Mesendoderm (in vitro differentiated cells): ENCODE measurements at regions not wholly inside any gene's neighbourhood (a gene's known extent, or its start where the extent isn't known, plus 50 kb on each side); places are given as distances from the start of the nearest gene placed in this dataset.

Experiments used
- DNase-seq: peaks from one replicate; pipeline ENCODE4 v3.0.0; 2013
- H2AK5ac ChIP-seq: 2 replicates; pipeline ENCODE4 v1.6.1; 2013; ENCODE audit warnings: low read length, inconsistent platforms
- H2BK120ac ChIP-seq: 2 replicates; pipeline ENCODE4 v1.6.1; 2013; ENCODE audit warnings: low read depth, mild to moderate bottlenecking, low read length, moderate library complexity, mixed read lengths
- H2BK15ac ChIP-seq: replicated peaks from 2 replicates; pipeline ENCODE4 v1.6.1; 2013; ENCODE audit warnings: low read depth, mild to moderate bottlenecking, moderate library complexity
- H2BK5ac ChIP-seq: 2 replicates; pipeline ENCODE4 v1.6.1; 2013; ENCODE audit warnings: low read length, inconsistent platforms
- H3K18ac ChIP-seq: 2 replicates; pipeline ENCODE4 v1.6.1; 2013; ENCODE audit warnings: mild to moderate bottlenecking, low read length, mixed read lengths
- H3K23ac ChIP-seq: one replicate; pipeline ENCODE4 v1.6.1; 2013; ENCODE audit warnings: low read length
- H3K27ac ChIP-seq: 2 replicates; pipeline ENCODE4 v1.5.1; 2013; ENCODE audit warnings: low read depth, mild to moderate bottlenecking, inconsistent platforms, low read length, moderate library complexity
- H3K27me3 ChIP-seq: 2 replicates; pipeline ENCODE4 v1.6.1; 2013; ENCODE audit warnings: low read length, control low read depth, mild to moderate bottlenecking, inconsistent platforms; ENCODE audit not compliant: insufficient read depth, poor library complexity
- H3K36me3 ChIP-seq: 2 replicates; pipeline ENCODE4 v1.6.1; 2013; ENCODE audit warnings: low read length, inconsistent platforms; ENCODE audit not compliant: control insufficient read depth, insufficient read depth
- H3K4ac ChIP-seq: one replicate; pipeline ENCODE4 v1.6.1; 2013; ENCODE audit warnings: low read depth, mild to moderate bottlenecking, low read length, moderate library complexity
- H3K4me1 ChIP-seq: 2 replicates; pipeline ENCODE4 v1.6.1; 2013; ENCODE audit warnings: low read depth, low read length, inconsistent platforms; ENCODE audit not compliant: control insufficient read depth
- H3K4me2 ChIP-seq: 2 replicates; pipeline ENCODE4 v1.6.1; 2013; ENCODE audit warnings: low read length
- H3K4me3 ChIP-seq: 2 replicates; pipeline ENCODE4 v1.5.1; 2013; ENCODE audit warnings: mild to moderate bottlenecking, low read length
- H3K56ac ChIP-seq: one replicate; pipeline ENCODE4 v1.6.1; 2013; ENCODE audit warnings: low read length
- H3K79me1 ChIP-seq: 2 replicates; pipeline ENCODE4 v1.6.1; 2013; ENCODE audit warnings: low read length, inconsistent platforms
- H3K79me2 ChIP-seq: 2 replicates; pipeline ENCODE4 v1.6.1; 2013; ENCODE audit warnings: mild to moderate bottlenecking, low read length; ENCODE audit not compliant: control insufficient read depth, insufficient read depth
- H3K9ac ChIP-seq: 2 replicates; pipeline ENCODE4 v1.6.1; 2013; ENCODE audit warnings: low read length, inconsistent platforms
- H4K5ac ChIP-seq: one replicate; pipeline ENCODE4 v1.6.1; 2013; ENCODE audit warnings: low read length
- H4K8ac ChIP-seq: one replicate; pipeline ENCODE4 v1.6.1; 2013; ENCODE audit warnings: low read depth, mild to moderate bottlenecking, control low read depth, low read length, moderate library complexity
- WGBS: extraction: QIAGEN DNeasy Blood & Tissue Kit; methylation state at CpG from one replicate; pipeline ENCODE4 v1.1.7; 2013; ENCODE audit warnings: low lambda C conversion rate, missing lambda C conversion rate; ENCODE audit not compliant: insufficient coverage; ENCODE audit errors: extremely low coverage; 5-methylcytosine and 5-hydroxymethylcytosine counted together

GRCh38 chr5:145050181-145050580, 785.0 kb downstream of the PRELID2 start:
- no peak overlapping the region for H4K5ac ChIP-seq
- no peak overlapping the region for H3K4ac ChIP-seq
- H3K18ac ChIP-seq = no peak overlapping the region
- H3K4me2 ChIP-seq = no peak overlapping the region
- no CpG with 5 or more reads among the region's 1 CpG for WGBS
- no peaks in the 10 kb centered on the region for H3K36me3 ChIP-seq
- no peaks in the 10 kb centered on the region for H3K4me1 ChIP-seq
- DNase-seq = no peak
- no peak overlapping the region for H4K8ac ChIP-seq
- H2BK120ac ChIP-seq = no peak overlapping the region
- H3K56ac ChIP-seq = no peak overlapping the region
- no peak overlapping the region for H2BK5ac ChIP-seq
- H3K79me2 ChIP-seq = no peaks in the 10 kb centered on the region
- H3K4me3 ChIP-seq = no peak overlapping the region
- H2AK5ac ChIP-seq = no peak overlapping the region
- no peaks in the 10 kb centered on the region for H3K27me3 ChIP-seq
- no peaks in the 10 kb centered on the region for H3K79me1 ChIP-seq
- H2BK15ac ChIP-seq = no peak overlapping the region
- no peak overlapping the region for H3K27ac ChIP-seq
- no peak overlapping the region for H3K9ac ChIP-seq
- H3K23ac ChIP-seq = no peak overlapping the region

- Histone ChIP-seq H3K4me2 (no peak overlapping the region), H2BK5ac (no peak overlapping the region), H3K27me3 (no peaks in the 10 kb centered on the region), H3K4me1 (no peaks in the 10 kb centered on the region), H3K9ac (no peak overlapping the region), H3K23ac (no peak overlapping the region), H4K8ac (no peak overlapping the region), H3K4ac (no peak overlapping the region), H3K56ac (no peak overlapping the region), H3K18ac (no peak overlapping the region), H3K27ac (no peak overlapping the region), H3K79me1 (no peaks in the 10 kb centered on the region), H2BK120ac (no peak overlapping the region), H3K4me3 (no peak overlapping the region), H2AK5ac (no peak overlapping the region), H3K36me3 (no peaks in the 10 kb centered on the region), H4K5ac (no peak overlapping the region), H3K79me2 (no peaks in the 10 kb centered on the region), H2BK15ac (no peak overlapping the region)
- WGBS = no CpG with 5 or more reads among the region's 1 CpG
- no peak for DNase-seq
These were observed 790.2 kb downstream of the PRELID2 start for GRCh38 chr5:145044970-145045369.

- Histone ChIP-seq H3K23ac (no peak overlapping the region), H3K4me1 (no peaks in the 10 kb centered on the region), H3K4me2 (no peak overlapping the region), H4K5ac (no peak overlapping the region), H2AK5ac (no peak overlapping the region), H3K79me1 (no peaks in the 10 kb centered on the region), H2BK15ac (no peak overlapping the region), H3K27me3 (no peaks in the 10 kb centered on the region), H3K4me3 (no peak overlapping the region), H3K56ac (no peak overlapping the region), H4K8ac (no peak overlapping the region), H2BK5ac (no peak overlapping the region), H3K36me3 (no peaks in the 10 kb centered on the region), H3K4ac (no peak overlapping the region), H3K9ac (no peak overlapping the region), H2BK120ac (no peak overlapping the region), H3K27ac (no peak overlapping the region), H3K79me2 (no peaks in the 10 kb centered on the region), H3K18ac (no peak overlapping the region)
- WGBS = no CpG with 5 or more reads among the region's 1 CpG
- DNase-seq = no peak
These were observed 806.5 kb downstream of the PRELID2 start for GRCh38 chr5:145028626-145029025.

- Histone ChIP-seq H3K4me2 (no peak overlapping the region), H3K27ac (no peak overlapping the region), H3K4me1 (no peaks in the 10 kb centered on the region), H2BK15ac (no peak overlapping the region), H4K8ac (no peak overlapping the region), H2BK5ac (no peak overlapping the region), H4K5ac (no peak overlapping the region), H3K56ac (no peak overlapping the region), H3K18ac (no peak overlapping the region), H3K23ac (no peak overlapping the region), H3K27me3 (no peaks in the 10 kb centered on the region), H3K79me2 (no peaks in the 10 kb centered on the region), H2AK5ac (no peak overlapping the region), H3K4me3 (no peak overlapping the region), H3K79me1 (no peaks in the 10 kb centered on the region), H3K36me3 (no peaks in the 10 kb centered on the region), H3K4ac (no peak overlapping the region), H3K9ac (no peak overlapping the region), H2BK120ac (no peak overlapping the region)
- DNase-seq = no peak
These were observed 807.9 kb downstream of the PRELID2 start for GRCh38 chr5:145027286-145027685.

- H3K79me1 ChIP-seq = no peaks in the 10 kb centered on the region
- no peak overlapping the region for H4K8ac ChIP-seq
- no peak overlapping the region for H3K4me2 ChIP-seq
- H3K36me3 ChIP-seq = no peaks in the 10 kb centered on the region
- no peak overlapping the region for H3K4me3 ChIP-seq
- no CpG with 5 or more reads among the region's 3 CpGs for WGBS
- no peak for DNase-seq
- no peak overlapping the region for H2BK5ac ChIP-seq
- H2BK120ac ChIP-seq = no peak overlapping the region
- H4K5ac ChIP-seq = no peak overlapping the region
- no peak overlapping the region for H3K23ac ChIP-seq
- H3K4me1 ChIP-seq = no peaks in the 10 kb centered on the region
- no peak overlapping the region for H2BK15ac ChIP-seq
- no peak overlapping the region for H3K9ac ChIP-seq
- no peak overlapping the region for H3K18ac ChIP-seq
- H3K79me2 ChIP-seq = no peaks in the 10 kb centered on the region
- no peak overlapping the region for H3K27ac ChIP-seq
- H3K27me3 ChIP-seq = no peaks in the 10 kb centered on the region
- H3K4ac ChIP-seq = no peak overlapping the region
- H3K56ac ChIP-seq = no peak overlapping the region
- H2AK5ac ChIP-seq = no peak overlapping the region
These were observed 809.4 kb downstream of the PRELID2 start for GRCh38 chr5:145025775-145026174.

GRCh38 chr5:145015146-145015545, 820.0 kb downstream of the PRELID2 start:
- H3K36me3 ChIP-seq = no peaks in the 10 kb centered on the region
- no peak overlapping the region for H3K4me2 ChIP-seq
- no peak overlapping the region for H3K23ac ChIP-seq
- no peak overlapping the region for H3K4me3 ChIP-seq
- H3K79me1 ChIP-seq = no peaks in the 10 kb centered on the region
- DNase-seq = no peak
- H2AK5ac ChIP-seq = no peak overlapping the region
- no peak overlapping the region for H3K56ac ChIP-seq
- no peaks in the 10 kb centered on the region for H3K79me2 ChIP-seq
- H4K5ac ChIP-seq = no peak overlapping the region
- no peak overlapping the region for H2BK15ac ChIP-seq
- H3K4me1 ChIP-seq = no peaks in the 10 kb centered on the region
- no peak overlapping the region for H3K9ac ChIP-seq
- no peak overlapping the region for H4K8ac ChIP-seq
- H3K18ac ChIP-seq = no peak overlapping the region
- H2BK120ac ChIP-seq = no peak overlapping the region
- H3K4ac ChIP-seq = no peak overlapping the region
- H3K27ac ChIP-seq = no peak overlapping the region
- no CpG with 5 or more reads among the region's 1 CpG for WGBS
- no peaks in the 10 kb centered on the region for H3K27me3 ChIP-seq
- no peak overlapping the region for H2BK5ac ChIP-seq
